ENCODE measurements at regions not wholly inside any gene's neighbourhood (a gene's known extent, or its start where the extent isn't known, plus 50 kb on each side); places are given as distances from the start of the nearest gene placed in this dataset.

GRCh38 chr2:10989151-10989550 is 77.4 kb downstream of the KCNF1 start:
- no peak overlapping the region for H3K4me3 ChIP-seq (replicated peaks in 1 of 2; ENCODE audit: low read depth in 2 of 2, low read length in 2 of 2)
- no peak for DNase-seq (ENCODE audit: low read depth in 2 of 2)
- TF ChIP-seq CTCF (IDR thresholded peaks at IDR 0.05; ENCODE audit: low read depth, low read length), result no peak

GRCh38 chr2:10989782-10990181 is 78.0 kb downstream of the KCNF1 start:
- no peak for TF ChIP-seq CTCF (IDR thresholded peaks at IDR 0.05; ENCODE audit: low read depth, low read length)
- no peak for DNase-seq (ENCODE audit: low read depth in 2 of 2)
- no peak overlapping the region for H3K4me3 ChIP-seq (replicated peaks in 1 of 2; ENCODE audit: low read depth in 2 of 2, low read length in 2 of 2)

- H3K4me3 ChIP-seq (replicated peaks in 1 of 2; ENCODE audit: low read depth in 2 of 2, low read length in 2 of 2), result no peak overlapping the region
- DNase-seq (ENCODE audit: low read depth in 2 of 2), result no peak
- no peak for TF ChIP-seq CTCF (IDR thresholded peaks at IDR 0.05; ENCODE audit: low read depth, low read length)
Measured at GRCh38 chr2:10990561-10991111, 78.9 kb downstream of the KCNF1 start.

GRCh38 chr2:10992023-10992791 is 80.5 kb downstream of the KCNF1 start:
- H3K4me3 ChIP-seq (replicated peaks in 1 of 2; ENCODE audit: low read depth in 2 of 2, low read length in 2 of 2), result no peak overlapping the region
- no peak for TF ChIP-seq CTCF (IDR thresholded peaks at IDR 0.05; ENCODE audit: low read depth, low read length)
- DNase-seq (ENCODE audit: low read depth in 2 of 2), result no peak

GRCh38 chr2:10993001-10993481 is 81.3 kb downstream of the KCNF1 start:
- no peak for TF ChIP-seq CTCF (IDR thresholded peaks at IDR 0.05; ENCODE audit: low read depth, low read length)
- H3K4me3 ChIP-seq (replicated peaks in 1 of 2; ENCODE audit: low read depth in 2 of 2, low read length in 2 of 2), result no peak overlapping the region
- DNase-seq (ENCODE audit: low read depth in 2 of 2), result no peak

GRCh38 chr2:10995366-10995970 is 83.7 kb downstream of the KCNF1 start:
- no peak overlapping the region for H3K4me3 ChIP-seq (replicated peaks in 1 of 2; ENCODE audit: low read depth in 2 of 2, low read length in 2 of 2)
- no peak for TF ChIP-seq CTCF (IDR thresholded peaks at IDR 0.05; ENCODE audit: low read depth, low read length)
- DNase-seq (ENCODE audit: low read depth in 2 of 2), result no peak

Data from cardiac fibroblast (primary cell).